ENCODE measurements at regions not wholly inside any gene's neighbourhood (a gene's known extent, or its start where the extent isn't known, plus 50 kb on each side); places are given as distances from the start of the nearest gene placed in this dataset.

GRCh38 chr5:68540798-68541590, 325.4 kb downstream of the PIK3R1 start:
- no peak for TF ChIP-seq Cebpa-rat (IDR thresholded peaks at IDR 0.05)
- Histone ChIP-seq H3K27me3 (no peaks in the 10 kb centered on the region), H4K20me1 (no peaks in the 10 kb centered on the region), H3K4me2 (no peak overlapping the region), H3K36me3 (no peaks in the 10 kb centered on the region), H3K9ac (no peak overlapping the region), H3K4me3 (no peak overlapping the region), H3K4me1 (peaks cover 20% of the 10 kb centered on the region), H3K27ac (no peak overlapping the region), H3K9me3 (no peaks in the 10 kb centered on the region)

- Histone ChIP-seq H3K4me3 (no peak overlapping the region), H3K27ac (no peak overlapping the region), H3K27me3 (no peaks in the 10 kb centered on the region), H3K4me2 (no peak overlapping the region), H3K9ac (no peak overlapping the region), H3K36me3 (no peaks in the 10 kb centered on the region), H4K20me1 (no peaks in the 10 kb centered on the region), H3K4me1 (peaks cover 20% of the 10 kb centered on the region), H3K9me3 (no peaks in the 10 kb centered on the region)
- no peak for TF ChIP-seq Cebpa-rat (IDR thresholded peaks at IDR 0.05)
These were observed 326.7 kb downstream of the PIK3R1 start for GRCh38 chr5:68542207-68542606.

DNA sequence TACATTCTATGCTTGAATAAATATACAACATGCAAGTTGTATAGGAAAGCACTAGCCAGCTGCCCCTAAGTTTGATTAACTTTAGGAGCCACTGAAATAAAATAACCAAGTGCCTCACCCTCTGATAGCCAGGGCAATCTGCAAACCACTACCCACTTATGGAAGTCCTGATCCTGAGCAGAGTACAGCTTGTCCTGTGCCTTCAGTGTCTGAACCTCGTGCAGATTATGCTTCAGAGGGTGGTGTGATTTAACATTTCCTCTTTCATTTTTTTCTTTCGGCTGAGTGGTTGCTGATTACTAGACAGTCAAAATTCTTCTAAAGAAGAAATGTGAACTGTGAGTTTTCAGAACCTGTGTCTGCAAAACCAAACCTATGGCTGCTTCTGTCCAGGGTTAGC, 327.7 kb downstream of the PIK3R1 start:
- Histone ChIP-seq H3K9ac (no peak overlapping the region), H3K4me3 (no peak overlapping the region), H3K27me3 (no peaks in the 10 kb centered on the region), H3K36me3 (no peaks in the 10 kb centered on the region), H3K9me3 (no peaks in the 10 kb centered on the region), H3K27ac (no peak overlapping the region), H3K4me2 (no peak overlapping the region; the same call in 1 of the 2 replicates), H4K20me1 (no peaks in the 10 kb centered on the region), H3K4me1 (peaks cover 20% of the 10 kb centered on the region)
- no peak for TF ChIP-seq Cebpa-rat (IDR thresholded peaks at IDR 0.05)

- no peaks in the 10 kb centered on the region for H3K9me3 ChIP-seq
- peaks cover 20% of the 10 kb centered on the region for H3K4me1 ChIP-seq
- H3K36me3 ChIP-seq = no peaks in the 10 kb centered on the region
- H3K27ac ChIP-seq = no peak overlapping the region
- no peaks in the 10 kb centered on the region for H3K27me3 ChIP-seq
- TF ChIP-seq Cebpa-rat (IDR thresholded peaks at IDR 0.05) = no peak
- no peak overlapping the region for H3K9ac ChIP-seq
- no peaks in the 10 kb centered on the region for H4K20me1 ChIP-seq
- H3K4me3 ChIP-seq = no peak overlapping the region
- H3K4me2 ChIP-seq = no peak overlapping the region
These were observed 328.6 kb downstream of the PIK3R1 start for GRCh38 chr5:68544091-68544647.

DNA sequence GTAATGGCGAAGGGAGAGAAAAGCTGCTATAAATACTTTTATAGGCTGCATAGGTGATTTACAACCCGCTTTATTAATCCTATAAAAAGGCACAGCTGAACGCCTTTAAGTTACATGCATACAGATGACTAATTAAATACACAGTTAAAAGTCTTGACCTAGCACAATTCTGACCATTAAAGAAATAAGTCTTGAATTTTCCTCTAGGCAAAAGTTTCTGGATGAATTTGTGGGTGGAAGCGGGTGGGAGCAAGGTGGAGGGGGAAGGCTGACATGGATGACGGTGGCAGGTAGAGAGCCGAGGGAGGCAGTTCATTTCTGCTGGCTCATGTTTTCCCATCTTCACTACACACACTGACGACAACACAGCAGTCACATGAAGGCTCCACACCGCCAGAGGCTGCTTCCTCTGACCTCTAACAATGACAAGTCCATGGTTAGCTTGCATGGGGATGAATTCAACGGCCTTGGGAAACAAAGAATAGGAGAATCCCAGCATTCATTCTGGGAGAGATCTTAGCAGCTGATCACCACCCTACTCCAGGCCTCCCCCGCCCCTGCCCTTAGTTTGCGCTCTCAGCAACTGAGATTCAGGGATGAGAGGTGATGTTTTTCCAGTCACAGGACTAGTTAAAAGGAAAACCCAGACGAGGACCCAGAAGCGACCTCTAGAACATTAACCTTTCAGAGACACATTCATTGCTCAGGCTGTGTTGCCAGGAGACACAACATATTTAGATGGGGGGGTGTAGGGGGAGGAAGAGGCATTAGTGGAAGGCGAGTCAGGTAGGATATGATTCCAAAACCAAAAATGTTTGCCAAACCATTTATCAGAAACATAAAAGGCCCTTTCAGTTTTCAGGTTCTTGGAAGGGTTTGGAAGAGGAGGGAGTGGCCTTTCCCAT, 329.3 kb downstream of the PIK3R1 start:
- Histone ChIP-seq H4K20me1 (no peaks in the 10 kb centered on the region), H3K9me3 (no peaks in the 10 kb centered on the region), H3K4me3 (no peak overlapping the region), H3K4me1 (peaks cover 17% of the 10 kb centered on the region), H3K4me2 (no peak overlapping the region), H3K36me3 (no peaks in the 10 kb centered on the region), H3K9ac (no peak overlapping the region), H3K27me3 (no peaks in the 10 kb centered on the region), H3K27ac (no peak overlapping the region)
- TF ChIP-seq Cebpa-rat (IDR thresholded peaks at IDR 0.05) = no peak

GRCh38 chr5:68545636-68546295, 330.2 kb downstream of the PIK3R1 start:
- H3K27ac ChIP-seq = no peak overlapping the region
- H3K4me3 ChIP-seq = no peak overlapping the region

GRCh38 chr5:68547056-68547455, 331.5 kb downstream of the PIK3R1 start:
- Histone ChIP-seq H3K27me3 (no peaks in the 10 kb centered on the region), H3K4me2 (no peak overlapping the region), H3K4me3 (no peak overlapping the region), H3K9me3 (no peaks in the 10 kb centered on the region), H4K20me1 (no peaks in the 10 kb centered on the region), H3K36me3 (no peaks in the 10 kb centered on the region), H3K27ac (no peak overlapping the region), H3K4me1 (0 out of 2 replicates have a peak, but pooled peaks cover 6% of the 10 kb centered on the region), H3K9ac (no peak overlapping the region)
- TF ChIP-seq Cebpa-rat (IDR thresholded peaks at IDR 0.05) = no peak

More at GRCh38 chr5:68545636-68546295, 330.2 kb downstream of the PIK3R1 start:
- Histone ChIP-seq H3K4me1 (peaks cover 8% of the 10 kb centered on the region), H3K27me3 (no peaks in the 10 kb centered on the region), H3K9ac (no peak overlapping the region), H3K4me2 (no peak overlapping the region), H3K9me3 (no peaks in the 10 kb centered on the region), H4K20me1 (no peaks in the 10 kb centered on the region), H3K36me3 (no peaks in the 10 kb centered on the region)
- no peak for TF ChIP-seq Cebpa-rat (IDR thresholded peaks at IDR 0.05)

DNA sequence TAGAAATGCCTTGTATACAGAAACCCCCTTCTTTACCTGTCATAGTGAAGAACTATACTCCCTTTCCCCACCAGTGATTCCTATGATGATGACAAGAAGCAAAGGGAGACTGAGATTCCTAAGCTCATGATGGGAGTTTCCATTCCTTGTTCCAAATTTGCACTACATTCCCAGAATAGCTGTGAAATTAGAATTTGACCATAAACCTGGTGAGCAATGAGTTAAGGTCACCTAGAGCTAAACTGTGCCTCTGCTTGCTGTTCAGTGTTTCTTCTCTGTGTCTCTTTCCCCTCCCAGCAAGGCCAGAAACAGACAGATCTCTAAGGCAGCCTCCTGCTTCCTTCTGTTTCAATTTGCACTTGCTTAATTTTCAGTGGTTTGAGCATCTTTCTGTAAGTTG, 332.1 kb downstream of the PIK3R1 start:
- Histone ChIP-seq H3K27ac (no peak overlapping the region), H4K20me1 (no peaks in the 10 kb centered on the region), H3K36me3 (no peaks in the 10 kb centered on the region), H3K4me1 (0 out of 2 replicates have a peak, but pooled peaks cover 6% of the 10 kb centered on the region), H3K4me3 (no peak overlapping the region), H3K4me2 (no peak overlapping the region), H3K27me3 (no peaks in the 10 kb centered on the region), H3K9ac (no peak overlapping the region), H3K9me3 (no peaks in the 10 kb centered on the region)
- TF ChIP-seq Cebpa-rat (IDR thresholded peaks at IDR 0.05) = no peak

DNA sequence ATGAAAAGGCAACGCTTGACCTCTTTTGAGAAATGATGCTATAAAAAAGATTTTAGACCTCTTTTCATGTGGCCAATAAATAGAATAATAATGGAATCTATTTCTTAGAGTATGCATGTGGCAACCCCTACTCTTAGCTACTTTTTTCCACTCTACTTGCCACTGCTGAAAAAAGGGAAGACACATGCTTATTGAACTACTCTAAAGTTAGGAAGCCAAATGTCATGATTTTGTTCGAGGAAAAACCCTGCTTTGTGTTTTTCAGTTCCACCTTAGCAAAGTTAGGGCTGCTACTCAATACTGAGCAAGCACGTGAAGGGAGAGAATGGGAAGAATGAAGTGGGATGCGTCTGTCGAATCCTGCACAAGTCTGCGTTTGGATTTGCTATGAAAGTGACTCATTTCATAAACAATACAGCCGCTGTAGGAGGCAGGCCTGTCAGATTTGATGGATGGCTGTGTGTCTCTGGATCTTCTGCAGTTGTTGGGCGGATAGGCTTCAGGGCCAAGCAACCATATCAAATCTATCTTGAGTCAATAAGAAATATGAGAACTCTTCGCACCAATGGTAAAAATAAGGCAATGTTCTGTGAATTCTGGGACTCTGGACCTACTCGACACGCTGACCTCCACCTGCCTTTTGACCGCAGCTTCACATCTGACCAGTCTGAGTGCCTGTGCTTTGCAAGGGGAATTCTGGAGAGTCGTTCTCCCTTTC, 333.6 kb downstream of the PIK3R1 start:
- H3K4me2 ChIP-seq = no peak overlapping the region
- H3K36me3 ChIP-seq = no peaks in the 10 kb centered on the region
- no peak overlapping the region for H3K9ac ChIP-seq
- no peak overlapping the region for H3K4me3 ChIP-seq
- H3K27ac ChIP-seq = no peak overlapping the region
- H4K20me1 ChIP-seq = no peaks in the 10 kb centered on the region
- no peaks in the 10 kb centered on the region for H3K9me3 ChIP-seq
- no peaks in the 10 kb centered on the region for H3K27me3 ChIP-seq
- no peak for TF ChIP-seq Cebpa-rat (IDR thresholded peaks at IDR 0.05)
- H3K4me1 ChIP-seq = no peaks in the 10 kb centered on the region
